GM18520 (cell line): ENCODE measurements at regions not wholly inside any gene's neighbourhood (a gene's known extent, or its start where the extent isn't known, plus 50 kb on each side); places are given as distances from the start of the nearest gene placed in this dataset.

Experiments used
- ATAC-seq: cut with Tn5 transposase; IDR thresholded peaks from one replicate; pipeline ENCODE4 v1.9.1; 2021; ENCODE audit not compliant: unreplicated experiment

DNA sequence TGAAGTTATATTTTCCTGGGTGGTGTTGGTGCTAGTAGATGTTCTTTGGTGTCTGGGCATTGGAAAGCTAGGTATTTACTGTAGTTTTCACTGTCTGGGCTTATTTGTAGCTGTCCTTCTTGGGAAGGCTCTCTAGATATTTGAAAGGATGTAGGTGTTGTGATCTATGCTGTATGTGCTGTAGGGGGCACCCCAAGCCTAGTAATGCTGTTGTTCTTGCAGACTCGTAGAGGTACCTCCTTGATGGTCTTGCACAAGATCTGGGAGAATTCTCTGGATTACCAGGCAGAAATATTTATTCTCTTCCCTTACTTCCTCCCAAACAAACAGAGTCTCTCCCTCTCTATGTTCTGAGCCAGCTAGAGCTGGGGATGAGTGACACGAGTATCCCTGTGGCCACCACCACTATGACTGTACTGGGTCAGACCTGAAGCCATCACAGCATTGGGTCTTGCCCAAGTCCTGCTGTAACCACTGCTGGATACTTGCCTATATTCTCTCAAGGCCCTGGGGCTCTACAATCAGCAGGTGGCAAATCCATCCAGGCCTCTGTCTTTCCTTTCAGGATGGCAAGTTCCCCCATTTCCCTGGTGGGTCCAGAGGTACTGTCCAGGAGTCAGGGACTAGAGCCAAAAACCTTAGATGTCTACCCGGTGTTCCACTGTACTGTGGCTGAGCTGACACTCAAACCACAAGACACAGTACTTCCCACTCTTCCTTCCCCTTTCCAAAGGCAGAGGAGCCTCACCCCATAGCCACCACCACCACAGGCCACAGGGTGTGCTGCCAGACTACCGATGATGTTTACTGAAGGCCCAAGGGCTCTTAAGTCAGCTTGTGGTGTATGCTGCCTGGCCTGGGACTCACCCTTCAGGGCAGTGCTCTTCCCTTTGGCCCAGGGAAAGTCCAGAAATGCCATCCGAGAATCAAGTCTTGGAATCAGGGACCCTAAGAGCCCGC is 195.2 kb upstream of the DPPA4 start:
- no peak for ATAC-seq

DNA sequence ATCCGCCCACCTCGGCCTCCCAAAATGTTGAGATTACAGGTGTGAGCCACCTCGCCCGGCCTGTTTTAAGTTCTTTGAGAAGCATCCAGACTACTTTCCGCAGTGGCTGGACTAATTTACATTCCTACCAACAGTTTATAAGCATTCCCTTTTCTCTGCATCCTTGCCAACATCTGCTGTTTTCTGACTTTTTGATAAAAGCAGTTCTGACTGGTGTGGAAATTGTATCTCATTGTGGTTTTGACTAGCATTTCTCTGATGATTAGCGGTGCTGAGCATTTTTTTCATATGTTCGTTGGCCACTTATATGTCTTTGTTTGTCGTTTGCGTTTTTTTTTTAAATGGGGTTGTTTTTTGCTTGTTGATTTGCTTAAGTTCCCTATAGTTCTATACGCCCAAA is 208.4 kb upstream of the DPPA4 start:
- ATAC-seq: no peak

DNA sequence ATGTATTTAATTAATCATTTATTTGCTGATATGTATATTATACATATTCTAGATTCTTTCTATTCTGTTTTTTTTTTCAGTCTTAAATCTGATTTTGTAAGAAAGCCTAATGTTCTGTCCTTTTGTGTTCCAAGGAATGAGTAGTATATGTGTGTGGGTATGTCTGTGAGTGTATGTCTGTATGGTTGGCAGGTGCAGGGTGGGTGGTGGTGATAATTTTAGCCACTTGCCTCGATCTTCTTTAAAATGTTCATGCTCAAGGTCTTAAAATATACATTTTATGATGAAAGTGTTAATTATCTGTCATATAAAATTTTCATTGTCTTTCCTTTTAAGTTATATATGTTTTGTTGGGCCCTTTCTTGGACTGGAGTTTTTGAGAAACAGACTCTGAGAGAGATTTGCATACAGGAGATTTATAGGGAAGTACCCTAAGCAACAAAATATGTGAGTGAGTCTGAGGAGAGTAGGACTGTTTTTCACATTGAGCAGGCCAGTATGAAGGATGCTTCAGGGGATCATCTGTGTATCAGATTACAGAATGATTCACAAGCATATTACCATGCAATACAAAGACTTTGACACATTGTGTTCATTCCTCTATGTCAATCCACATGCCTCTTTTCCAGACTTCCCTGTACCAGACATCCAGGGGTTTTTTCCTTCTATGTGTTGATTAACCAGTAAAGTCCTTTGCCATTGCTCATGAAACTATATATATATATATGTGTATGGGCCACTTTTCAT is 211.0 kb upstream of the DPPA4 start:
- no peak for ATAC-seq

DNA sequence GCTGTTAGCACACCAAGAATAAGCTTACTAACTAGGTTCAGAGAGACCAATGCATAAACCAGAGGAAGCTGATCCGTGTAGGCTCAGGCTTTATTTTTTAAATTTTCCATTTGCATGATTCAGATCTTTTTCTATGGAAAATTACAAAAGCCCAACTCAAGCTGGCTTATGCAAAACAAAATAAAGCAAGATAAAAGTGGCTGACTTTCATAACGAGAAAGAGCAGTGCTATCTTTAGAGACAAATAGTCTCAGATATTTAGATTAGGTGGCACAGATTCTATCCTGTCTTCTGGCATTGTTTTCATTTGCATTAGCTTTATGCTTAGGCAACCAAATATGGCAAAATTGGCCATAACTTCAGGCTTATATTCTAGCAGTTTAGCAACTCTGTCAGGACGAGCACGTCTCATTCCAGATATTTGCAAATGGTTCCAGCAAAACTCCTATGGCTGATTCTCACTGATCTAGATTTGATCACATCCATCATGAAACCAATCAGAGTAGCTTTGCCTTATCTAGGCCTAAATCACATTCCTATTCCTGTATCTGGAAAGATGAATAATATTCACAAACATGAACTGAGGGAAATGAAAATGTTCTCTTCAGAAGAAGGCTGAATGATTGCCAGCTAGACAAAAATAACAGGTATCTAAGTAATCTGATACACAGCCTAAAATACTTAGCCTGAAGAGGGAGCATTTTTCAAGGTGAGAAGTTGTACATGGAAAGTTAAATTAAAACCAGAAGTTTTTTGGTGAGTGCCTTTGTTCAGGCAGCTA is 216.4 kb upstream of the DPPA4 start:
- ATAC-seq: no peak

DNA sequence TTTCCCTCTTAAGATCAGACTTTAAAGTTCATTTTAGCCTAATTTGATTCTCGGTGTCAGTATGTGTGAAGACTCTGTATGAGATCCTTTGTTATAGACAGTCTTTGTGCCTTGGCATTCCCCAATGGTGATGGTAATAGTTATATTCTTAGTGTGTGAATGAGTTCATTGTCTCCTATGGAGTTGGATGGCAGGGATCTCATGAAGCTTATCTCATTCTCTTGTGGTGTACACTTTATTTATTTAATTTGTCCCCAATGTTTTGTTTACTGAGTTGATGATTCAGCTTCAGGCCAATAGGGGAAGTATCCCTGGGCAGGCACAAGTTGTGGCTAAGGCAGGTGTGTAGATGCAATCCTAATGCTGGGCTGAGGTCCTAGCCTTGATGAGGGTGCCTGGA is 222.0 kb upstream of the DPPA4 start:
- ATAC-seq: no peak

DNA sequence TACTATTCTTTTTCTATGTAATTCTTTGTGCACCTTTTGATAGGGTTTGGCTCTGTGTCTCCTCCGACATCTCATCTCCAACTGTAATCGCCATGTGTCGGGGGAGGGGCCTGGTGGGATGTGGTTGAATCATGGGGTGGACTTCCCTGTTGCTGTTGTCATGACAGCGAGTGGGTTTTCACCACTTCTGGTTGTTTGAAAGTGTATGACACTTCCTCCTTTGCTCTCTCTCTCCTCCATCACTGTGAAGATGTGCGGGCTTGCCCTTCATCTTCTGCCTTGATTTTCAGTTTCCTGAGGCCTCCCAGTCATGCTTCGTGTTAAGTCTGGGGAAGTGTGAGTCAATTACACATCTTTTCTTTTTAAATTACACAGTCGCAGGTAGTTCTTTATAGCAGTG is 225.8 kb upstream of the DPPA4 start:
- no peak for ATAC-seq

DNA sequence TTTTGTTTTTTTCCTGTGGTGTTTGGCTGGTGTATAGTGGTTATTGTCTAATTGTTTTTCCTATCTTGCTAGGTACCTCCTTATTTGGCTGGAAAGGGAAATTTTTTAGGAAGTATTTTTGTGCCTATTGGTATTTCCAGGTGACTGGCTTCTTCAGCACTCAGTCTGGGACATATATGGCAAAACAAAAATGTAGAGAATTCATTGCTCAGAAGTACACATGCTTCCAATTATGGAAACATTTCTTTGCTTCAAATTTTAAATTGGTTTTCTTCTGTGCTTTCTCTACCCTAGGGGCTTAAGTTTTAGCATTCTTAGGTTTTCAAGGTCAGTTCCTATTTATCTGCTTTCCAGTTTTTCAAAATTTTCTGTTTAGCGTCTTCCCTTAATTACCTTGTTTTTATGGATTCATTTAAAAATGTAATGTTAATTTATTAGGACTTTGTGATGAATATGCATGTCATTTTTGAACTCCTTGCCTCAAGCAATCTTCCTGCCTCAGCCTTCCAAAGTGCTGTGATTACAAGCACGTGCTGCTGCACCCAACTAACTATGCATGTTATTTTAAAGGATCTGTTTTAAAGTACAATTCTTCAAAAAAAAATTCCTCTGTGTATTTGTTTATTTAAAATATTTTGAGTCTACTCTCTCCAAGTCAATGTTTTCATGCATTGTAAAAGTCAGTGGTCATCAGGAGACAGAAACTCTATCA is 231.9 kb upstream of the DPPA4 start:
- ATAC-seq: no peak

DNA sequence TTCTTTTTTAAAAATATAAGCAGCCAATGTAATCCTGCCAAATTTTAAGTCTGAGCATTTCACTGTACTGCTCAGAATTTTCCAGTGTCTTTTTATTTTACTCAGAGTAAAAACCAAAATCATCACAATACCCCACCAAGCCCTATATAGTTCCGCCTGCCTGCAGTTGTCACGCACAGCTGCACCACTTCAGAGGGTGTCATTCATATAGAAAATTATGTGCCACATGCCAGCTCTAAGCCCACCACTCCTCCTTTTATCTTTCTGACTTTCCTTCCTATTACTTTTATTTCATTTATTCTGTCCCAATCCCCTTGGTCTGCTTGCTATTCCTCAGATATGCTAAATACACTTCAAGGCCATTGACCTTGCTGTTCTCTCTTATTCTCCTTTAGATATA is 233.1 kb upstream of the DPPA4 start:
- no peak for ATAC-seq

DNA sequence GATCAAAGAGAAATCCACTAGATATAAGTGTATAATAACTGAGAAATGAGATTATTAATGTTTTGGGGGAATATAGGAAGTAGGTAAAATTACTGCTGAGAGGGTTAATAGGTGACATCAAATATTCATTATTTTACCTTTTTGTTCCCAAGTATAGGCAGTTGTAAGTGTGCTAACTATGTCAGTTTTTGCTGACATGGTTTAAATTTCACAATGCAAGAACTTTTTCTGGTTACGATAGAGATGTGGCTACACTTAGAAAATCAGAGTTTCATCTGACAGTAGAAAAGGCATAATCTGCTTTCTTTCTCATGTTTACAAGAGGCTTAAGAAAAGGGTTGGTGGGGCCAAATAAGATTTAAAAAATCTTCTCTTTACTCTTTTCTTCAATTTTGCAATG is 235.0 kb upstream of the DPPA4 start:
- no peak for ATAC-seq

DNA sequence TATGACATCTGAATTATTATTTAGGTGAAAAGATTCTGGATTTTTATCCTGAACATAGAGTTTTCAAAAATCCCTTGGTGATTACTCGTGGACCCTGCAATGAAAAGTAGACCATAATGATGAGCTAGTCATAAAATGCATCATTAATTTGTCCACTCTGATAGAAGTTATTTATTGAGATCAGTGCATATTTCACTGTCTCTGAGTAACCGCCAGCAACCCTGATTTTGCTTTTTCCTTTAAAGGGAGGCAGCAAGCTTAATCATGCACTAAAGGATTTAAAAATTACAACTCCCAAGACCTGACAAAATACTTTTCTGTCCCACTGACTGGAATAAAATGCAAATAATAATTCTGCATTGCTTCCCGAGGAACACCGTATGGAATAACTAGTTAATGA is 259.6 kb upstream of the DPPA4 start:
- no peak for ATAC-seq

DNA sequence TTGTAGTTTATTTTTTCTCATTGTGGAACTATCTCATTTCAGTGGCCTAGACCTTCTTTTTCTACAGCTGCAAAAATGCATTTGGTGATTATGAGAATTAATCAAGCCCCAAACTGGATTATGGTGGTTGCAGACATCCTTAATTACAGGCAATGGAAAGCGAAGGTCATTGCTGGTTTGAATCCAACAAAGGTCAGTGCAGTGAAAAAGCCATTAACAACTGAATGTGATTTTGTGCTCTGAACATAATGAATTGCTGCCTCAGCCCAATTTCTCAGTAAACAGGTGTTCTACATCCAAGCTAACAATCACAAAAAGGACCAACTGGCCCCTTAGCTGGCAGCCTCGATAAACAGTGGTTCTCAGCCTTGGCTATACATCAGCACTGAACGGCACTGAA is 260.1 kb upstream of the DPPA4 start:
- no peak for ATAC-seq

DNA sequence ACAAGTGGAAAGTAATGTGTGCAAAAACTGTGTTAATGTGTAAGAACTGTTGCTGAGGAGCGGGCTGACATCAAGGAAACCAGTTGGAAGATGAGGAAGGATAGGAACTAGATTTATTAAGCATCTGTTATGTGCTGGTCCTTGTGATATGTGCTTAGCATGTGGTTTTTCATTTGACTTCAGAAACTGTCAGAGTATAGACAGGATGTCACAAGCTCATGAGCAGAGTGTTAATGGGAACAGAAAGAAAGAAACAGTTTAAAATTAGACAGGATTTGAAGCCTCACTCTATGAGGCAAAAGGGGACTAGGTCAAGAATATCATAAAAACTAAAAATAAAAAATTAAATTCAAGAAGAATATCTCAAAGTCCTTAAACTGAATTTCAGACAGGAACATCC is 270.6 kb upstream of the DPPA4 start:
- no peak for ATAC-seq

DNA sequence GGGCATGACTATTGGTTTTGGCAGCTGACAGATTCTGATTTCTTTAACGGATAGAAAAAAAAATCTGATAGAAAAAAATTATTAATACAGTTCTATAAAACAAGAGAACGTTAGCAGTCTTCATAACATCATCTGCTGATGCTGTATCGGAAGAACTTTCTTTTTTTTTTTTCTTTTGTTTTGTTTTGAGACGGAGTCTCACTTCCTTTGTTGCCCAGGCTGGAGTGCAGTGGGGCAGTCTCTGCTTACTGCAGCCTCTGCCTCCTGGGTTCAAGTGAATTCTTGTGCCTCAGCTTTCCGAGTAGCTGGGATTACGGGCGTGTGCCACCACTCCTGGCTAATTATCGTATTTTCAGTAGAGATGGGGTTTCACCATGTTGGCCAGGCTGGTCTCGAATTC is 271.2 kb upstream of the DPPA4 start:
- no peak for ATAC-seq

DNA sequence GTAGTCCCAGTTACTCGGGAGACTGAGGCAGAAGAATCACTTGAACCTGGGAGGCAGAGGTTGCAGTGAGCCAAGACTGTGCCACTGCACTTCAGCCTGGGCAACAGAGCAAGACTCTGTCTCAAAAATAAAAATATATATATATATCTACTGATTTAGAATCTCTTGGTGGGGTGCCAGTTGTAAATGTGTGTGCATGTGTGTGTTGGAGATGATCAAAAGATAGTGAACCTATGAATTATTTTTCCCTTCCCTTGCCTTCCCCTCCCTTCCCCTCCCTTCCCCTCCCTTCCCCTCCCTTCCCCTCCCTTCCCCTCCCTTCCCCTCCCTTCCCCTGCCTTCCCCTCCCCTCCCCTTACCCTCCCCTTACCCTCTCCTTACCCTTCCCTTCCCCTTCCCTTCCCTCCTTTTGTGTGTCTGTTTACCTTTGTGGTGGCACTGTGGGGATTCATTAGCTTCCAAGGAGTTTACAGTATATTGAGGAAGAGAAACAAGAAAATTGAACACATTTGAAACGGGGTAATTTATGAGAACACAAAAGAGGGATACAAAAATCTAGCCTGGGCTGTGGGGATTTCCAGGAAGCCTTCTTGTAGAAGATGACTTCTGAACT is 281.5 kb upstream of the DPPA4 start:
- ATAC-seq: no peak

DNA sequence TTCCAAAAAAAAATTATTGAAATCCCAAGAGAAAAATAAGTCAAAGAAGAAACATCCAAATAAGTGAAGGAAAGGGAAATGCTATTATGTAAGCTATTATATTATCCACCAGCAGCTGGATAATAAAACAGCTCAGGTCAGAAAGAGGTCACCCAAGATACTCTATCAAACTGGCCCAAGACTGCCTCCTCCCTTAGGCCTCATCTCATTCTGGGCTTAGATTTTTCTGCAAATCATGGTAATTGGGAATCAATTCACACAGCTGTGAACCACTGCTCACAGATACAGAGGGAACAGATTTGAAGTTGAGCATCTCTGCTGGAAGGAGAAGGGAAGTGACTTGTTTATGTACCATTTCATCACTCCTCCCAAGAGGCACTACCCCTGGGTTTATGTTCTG is 294.6 kb upstream of the DPPA4 start:
- no peak for ATAC-seq

DNA sequence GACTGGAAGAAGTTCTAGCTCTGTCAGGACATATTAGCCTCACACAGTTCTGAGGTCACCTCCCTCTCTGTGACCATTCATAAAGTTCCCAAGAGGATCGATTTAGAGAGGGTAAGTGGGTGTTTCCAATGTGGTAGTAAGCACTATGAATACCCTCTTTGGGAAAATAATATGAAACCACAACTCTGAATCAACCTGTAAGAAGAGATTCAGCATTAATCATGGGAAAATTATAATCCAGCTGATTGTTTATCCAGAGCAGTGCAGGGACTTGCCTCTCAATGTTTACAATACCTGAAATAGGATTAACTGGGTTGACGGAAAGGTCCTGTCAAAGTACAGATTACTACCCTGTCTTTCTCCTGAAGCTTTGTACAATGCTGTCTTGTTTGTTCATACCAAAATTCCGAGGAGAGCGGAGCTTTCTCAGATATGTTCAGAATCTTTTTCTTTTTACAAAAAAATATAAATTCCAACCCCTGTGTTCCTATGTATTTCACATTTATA is 302.9 kb upstream of the DPPA4 start:
- ATAC-seq: no peak

DNA sequence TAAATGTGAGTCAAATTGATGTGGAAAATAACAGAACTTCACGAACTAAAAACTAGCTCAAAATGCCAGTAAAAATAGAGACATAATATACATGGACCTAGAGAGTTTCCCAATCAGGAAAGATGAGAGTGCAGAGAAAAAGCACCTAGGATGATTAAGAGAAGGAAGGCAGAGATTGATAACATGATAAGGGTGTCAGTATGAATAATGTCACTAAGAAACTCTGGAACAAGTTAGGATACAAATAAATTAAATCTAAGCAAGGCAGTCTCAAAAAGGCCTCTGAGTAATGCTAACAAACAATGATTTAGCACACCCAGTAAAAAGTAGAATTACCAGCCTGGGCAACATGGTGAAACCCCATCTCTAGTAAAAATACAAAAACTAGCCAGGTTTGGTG is 304.7 kb upstream of the DPPA4 start:
- ATAC-seq: no peak

DNA sequence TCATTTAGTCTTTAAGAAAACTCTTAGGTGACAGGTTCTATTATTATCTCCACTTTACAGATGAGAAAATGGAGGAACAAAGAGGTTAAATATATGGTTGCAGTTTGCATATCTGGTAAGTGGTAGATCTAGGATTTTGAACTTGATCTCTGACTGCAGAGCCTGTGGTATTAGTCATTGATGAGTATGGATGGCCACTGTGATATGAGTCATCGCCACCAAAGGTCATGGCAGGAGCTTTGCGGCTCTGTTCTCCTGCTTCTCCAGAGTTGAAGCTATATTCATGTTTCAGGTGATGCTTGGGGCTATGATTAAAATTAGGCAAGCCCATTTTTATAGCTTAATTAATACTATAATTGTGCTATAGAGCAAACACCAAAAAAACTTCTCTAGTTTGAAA is 306.2 kb upstream of the DPPA4 start:
- no peak for ATAC-seq

DNA sequence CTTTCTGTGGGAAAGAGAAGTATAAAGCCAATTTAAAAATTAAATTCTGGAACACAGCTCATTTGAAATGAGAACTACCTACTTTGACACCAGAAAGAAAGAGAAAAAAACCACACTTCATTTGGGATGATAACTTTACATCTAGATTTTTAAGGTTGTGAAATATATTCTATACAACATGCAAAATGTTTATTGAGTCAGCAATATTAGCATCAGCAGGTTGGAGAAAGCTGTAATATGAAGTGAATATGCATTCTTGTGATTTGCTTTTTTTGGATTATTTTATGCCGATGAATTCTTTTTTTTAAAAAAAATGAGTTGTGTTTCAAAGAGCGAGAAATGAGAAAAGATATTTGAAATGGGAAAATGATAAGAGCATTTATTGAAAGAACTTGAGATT is 307.0 kb upstream of the DPPA4 start:
- no peak for ATAC-seq

DNA sequence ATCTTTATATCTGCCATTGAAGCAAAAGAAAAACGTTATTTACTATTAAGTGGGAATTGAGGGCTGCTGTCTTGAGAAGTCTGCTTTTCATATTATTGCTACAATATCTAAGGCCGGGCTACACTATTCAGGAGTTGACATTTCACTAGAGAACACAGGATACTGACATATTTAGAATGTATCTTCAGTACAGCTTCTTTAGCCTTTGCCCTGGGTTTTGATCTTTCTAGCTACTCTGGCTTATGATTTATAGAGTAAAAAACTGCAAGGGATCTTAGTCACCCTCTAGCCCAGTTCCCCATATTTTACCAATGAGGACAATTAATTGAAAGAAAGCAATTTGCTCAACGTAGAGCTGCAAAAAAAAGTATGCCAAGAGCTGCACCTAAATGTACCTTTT is 307.4 kb upstream of the DPPA4 start:
- no peak for ATAC-seq
